ENCODE measurements at regions not wholly inside any gene's neighbourhood (a gene's known extent, or its start where the extent isn't known, plus 50 kb on each side); places are given as distances from the start of the nearest gene placed in this dataset.

- TF ChIP-seq HMGXB3 (CRISPR knock-in tag; IDR thresholded peaks at IDR 0.05; ENCODE audit: borderline replicate concordance) = no peak
- TF ChIP-seq HNF4G (IDR thresholded peaks at IDR 0.05; ENCODE audit: borderline replicate concordance, low read depth, low read length) = no peak
- no peak for TF ChIP-seq HNF4G (CRISPR knock-in tag; IDR thresholded peaks at IDR 0.05; ENCODE audit: borderline replicate concordance, low read depth)
- no peak for TF ChIP-seq THAP11 (CRISPR knock-in tag; IDR thresholded peaks at IDR 0.05)
- TF ChIP-seq SNRNP70 (IDR thresholded peaks at IDR 0.05; ENCODE audit: low read depth, low read length) = no peak
- TF ChIP-seq ZNF567 (CRISPR knock-in tag; IDR thresholded peaks at IDR 0.05; ENCODE audit: borderline replicate concordance) = no peak
- TF ChIP-seq TFE3 (CRISPR knock-in tag; IDR thresholded peaks at IDR 0.05) = peak; percentile 58; the same call in 1 of the 2 replicates
- no peak for TF ChIP-seq POLR2A (IDR thresholded peaks at IDR 0.05; ENCODE audit: insufficient read depth in 1 of 2, low read depth in 2 of 2, low read length in 2 of 2)
- no peak for TF ChIP-seq ZNF383 (CRISPR knock-in tag; IDR thresholded peaks at IDR 0.05; ENCODE audit: borderline replicate concordance)
- no peak for TF ChIP-seq ZSCAN12 (CRISPR knock-in tag; IDR thresholded peaks at IDR 0.05)
- no peak for TF ChIP-seq SCMH1 (CRISPR knock-in tag; IDR thresholded peaks at IDR 0.05; ENCODE audit: borderline replicate concordance)
- peak; percentile 30; the same call in 1 of the 2 replicates for TF ChIP-seq NR2F6 (IDR thresholded peaks at IDR 0.05)
- peak; percentile 21; the same call in 1 of the 2 replicates for TF ChIP-seq NR2F6 (CRISPR knock-in tag; IDR thresholded peaks at IDR 0.05)
- no peak for TF ChIP-seq GATAD1 (CRISPR knock-in tag; IDR thresholded peaks at IDR 0.05)
- TF ChIP-seq ZNF460 (CRISPR knock-in tag; IDR thresholded peaks at IDR 0.05; ENCODE audit: borderline replicate concordance) = no peak
- TF ChIP-seq, protein P1, sequence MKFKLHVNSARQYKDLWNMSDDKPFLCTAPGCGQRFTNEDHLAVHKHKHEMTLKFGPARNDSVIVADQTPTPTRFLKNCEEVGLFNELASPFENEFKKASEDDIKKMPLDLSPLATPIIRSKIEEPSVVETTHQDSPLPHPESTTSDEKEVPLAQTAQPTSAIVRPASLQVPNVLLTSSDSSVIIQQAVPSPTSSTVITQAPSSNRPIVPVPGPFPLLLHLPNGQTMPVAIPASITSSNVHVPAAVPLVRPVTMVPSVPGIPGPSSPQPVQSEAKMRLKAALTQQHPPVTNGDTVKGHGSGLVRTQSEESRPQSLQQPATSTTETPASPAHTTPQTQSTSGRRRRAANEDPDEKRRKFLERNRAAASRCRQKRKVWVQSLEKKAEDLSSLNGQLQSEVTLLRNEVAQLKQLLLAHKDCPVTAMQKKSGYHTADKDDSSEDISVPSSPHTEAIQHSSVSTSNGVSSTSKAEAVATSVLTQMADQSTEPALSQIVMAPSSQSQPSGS (CRISPR knock-in tag; IDR thresholded peaks at IDR 0.05) = no peak
- TF ChIP-seq SOX13 (IDR thresholded peaks at IDR 0.05) = no peak
- TF ChIP-seq SOX13 (CRISPR knock-in tag; conservative IDR thresholded peaks at IDR 0.05 in 1 of 2, IDR thresholded peaks at IDR 0.05 in 1 of 2) = peak in 1 of 2 experiments; percentile 63; a peak in 2 of 4 replicates
- no peak for TF ChIP-seq MATR3 (CRISPR knock-in tag; IDR thresholded peaks at IDR 0.05)
- no peak for TF ChIP-seq AGO2 (optimal IDR thresholded peaks at IDR 0.05; ENCODE audit: low read depth, low read length)
- no peak for TF ChIP-seq KDM6A (CRISPR knock-in tag; IDR thresholded peaks at IDR 0.05; ENCODE audit: low read depth)
- peak; percentile 56 for TF ChIP-seq TEAD3 (CRISPR knock-in tag; optimal IDR thresholded peaks at IDR 0.05; ENCODE audit: borderline replicate concordance)
- TF ChIP-seq PBX3 (CRISPR knock-in tag; IDR thresholded peaks at IDR 0.05; ENCODE audit: borderline replicate concordance) = no peak
- TF ChIP-seq ZNF678 (CRISPR knock-in tag; IDR thresholded peaks at IDR 0.05) = no peak
- no peak for TF ChIP-seq NFKBIZ (CRISPR knock-in tag; IDR thresholded peaks at IDR 0.05)
- no peak for TF ChIP-seq GZF1 (CRISPR knock-in tag; IDR thresholded peaks at IDR 0.05)
Measured at GRCh38 chr2:217332866-217333265, 473.0 kb upstream of the TNP1 start (continued).
